AG04449 (cell line): ENCODE measurements at regions not wholly inside any gene's neighbourhood (a gene's known extent, or its start where the extent isn't known, plus 50 kb on each side); places are given as distances from the start of the nearest gene placed in this dataset.

Experiments
- CTCF ChIA-PET: fragments of 350-600 bp; formaldehyde crosslinking; extraction: SDS; loops from one replicate; lab custom pipeline; 2021; ENCODE audit warnings: antibody characterized with exemption; lab: Yijun Ruan, JAX
- POLR2A ChIA-PET: fragments of 400-600, 350-600 bp; formaldehyde crosslinking; extraction: SDS; loops from one replicate; lab custom pipeline; 2020; ENCODE audit warnings: antibody characterized with exemption, inconsistent platforms; lab: Yijun Ruan, JAX
- DNase-seq: peaks from one replicate; pipeline ENCODE4 v3.0.0-alpha.2; 2010; ENCODE audit warnings: low read depth, low spot score
- H3K4me3 ChIP-seq: 2 replicates; pipeline ENCODE4 v1.5.1; 2011; ENCODE audit warnings: low read depth, mild to moderate bottlenecking, control low read depth, low read length
- TF ChIP-seq, protein P1 (sequence below): IDR thresholded peaks from one replicate; pipeline ENCODE4 v1.5.1; 2011; ENCODE audit warnings: mild to moderate bottlenecking, moderate library complexity, low read length, control low read depth, inconsistent platforms; ENCODE audit not compliant: insufficient read depth; ENCODE audit errors: missing control alignments

DNA sequence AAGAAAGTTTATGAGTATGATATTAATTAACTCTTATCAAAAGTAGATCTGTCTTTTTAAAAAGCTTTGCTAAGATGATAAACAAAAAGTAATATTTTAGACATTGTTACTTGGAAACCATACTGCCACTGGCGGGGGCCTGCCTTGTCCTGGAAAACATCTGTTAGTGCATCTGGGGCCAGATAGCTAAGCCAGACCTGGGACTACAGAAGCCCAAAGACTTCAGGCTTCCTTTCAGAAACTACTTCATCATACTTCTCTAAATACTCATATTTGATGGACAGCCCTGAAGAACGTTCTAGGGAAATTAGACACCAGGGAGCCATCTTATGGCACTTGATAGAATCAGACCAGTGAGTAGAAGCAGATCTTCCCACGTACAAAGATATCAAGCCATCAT is 795.4 kb upstream of the SEMA6D start:
- POLR2A ChIA-PET, result no interaction called here
- TF ChIP-seq, protein P1, sequence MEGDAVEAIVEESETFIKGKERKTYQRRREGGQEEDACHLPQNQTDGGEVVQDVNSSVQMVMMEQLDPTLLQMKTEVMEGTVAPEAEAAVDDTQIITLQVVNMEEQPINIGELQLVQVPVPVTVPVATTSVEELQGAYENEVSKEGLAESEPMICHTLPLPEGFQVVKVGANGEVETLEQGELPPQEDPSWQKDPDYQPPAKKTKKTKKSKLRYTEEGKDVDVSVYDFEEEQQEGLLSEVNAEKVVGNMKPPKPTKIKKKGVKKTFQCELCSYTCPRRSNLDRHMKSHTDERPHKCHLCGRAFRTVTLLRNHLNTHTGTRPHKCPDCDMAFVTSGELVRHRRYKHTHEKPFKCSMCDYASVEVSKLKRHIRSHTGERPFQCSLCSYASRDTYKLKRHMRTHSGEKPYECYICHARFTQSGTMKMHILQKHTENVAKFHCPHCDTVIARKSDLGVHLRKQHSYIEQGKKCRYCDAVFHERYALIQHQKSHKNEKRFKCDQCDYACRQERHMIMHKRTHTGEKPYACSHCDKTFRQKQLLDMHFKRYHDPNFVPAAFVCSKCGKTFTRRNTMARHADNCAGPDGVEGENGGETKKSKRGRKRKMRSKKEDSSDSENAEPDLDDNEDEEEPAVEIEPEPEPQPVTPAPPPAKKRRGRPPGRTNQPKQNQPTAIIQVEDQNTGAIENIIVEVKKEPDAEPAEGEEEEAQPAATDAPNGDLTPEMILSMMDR, result no peak
- DNase-seq, result no peak
- CTCF ChIA-PET, result no interaction called here
- no peak overlapping the region for H3K4me3 ChIP-seq

DNA sequence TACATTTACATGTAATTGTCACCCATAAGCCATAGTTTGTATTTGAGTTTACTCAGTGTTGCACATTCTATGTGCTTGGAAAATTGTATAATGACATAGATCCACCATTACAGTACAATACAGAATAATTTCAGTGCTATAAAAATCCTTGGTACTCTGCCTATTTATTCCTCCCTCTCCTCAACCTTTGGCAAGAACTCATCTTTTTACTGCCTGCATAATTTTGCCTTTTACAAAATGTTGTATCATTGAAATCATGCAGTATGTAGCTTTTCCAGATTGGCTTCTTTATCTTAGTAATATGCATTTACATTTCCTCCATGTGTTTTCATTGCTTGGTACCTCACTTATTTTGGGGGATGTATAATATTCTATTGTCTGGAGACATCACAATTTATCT is 786.9 kb upstream of the SEMA6D start:
- H3K4me3 ChIP-seq, result no peak overlapping the region
- TF ChIP-seq, protein P1, result no peak
- CTCF ChIA-PET, result no interaction called here
- DNase-seq, result no peak
- POLR2A ChIA-PET, result no interaction called here

DNA sequence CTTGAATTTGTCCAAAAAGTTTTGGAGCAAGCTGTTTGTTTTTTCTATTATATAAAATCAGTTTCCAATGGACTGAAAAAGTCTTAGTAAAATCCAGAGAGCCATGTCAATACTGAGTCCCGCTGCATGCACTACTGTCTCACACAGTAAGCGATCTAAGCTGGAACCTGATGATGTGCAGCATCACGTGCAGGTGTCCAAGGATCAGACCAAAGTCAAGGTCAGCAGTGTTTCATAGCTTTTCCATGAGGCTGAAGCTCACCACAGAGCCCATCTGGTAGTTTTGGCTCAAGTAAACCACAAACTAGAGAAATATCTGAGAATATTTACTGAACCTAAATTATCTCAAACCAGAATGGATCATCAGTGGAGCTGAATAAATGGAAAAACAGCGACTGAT is 784.0 kb upstream of the SEMA6D start:
- TF ChIP-seq, protein P1, result no peak
- H3K4me3 ChIP-seq, result no peak overlapping the region
- DNase-seq, result no peak
- POLR2A ChIA-PET, result no interaction called here
- CTCF ChIA-PET, result no interaction called here

DNA sequence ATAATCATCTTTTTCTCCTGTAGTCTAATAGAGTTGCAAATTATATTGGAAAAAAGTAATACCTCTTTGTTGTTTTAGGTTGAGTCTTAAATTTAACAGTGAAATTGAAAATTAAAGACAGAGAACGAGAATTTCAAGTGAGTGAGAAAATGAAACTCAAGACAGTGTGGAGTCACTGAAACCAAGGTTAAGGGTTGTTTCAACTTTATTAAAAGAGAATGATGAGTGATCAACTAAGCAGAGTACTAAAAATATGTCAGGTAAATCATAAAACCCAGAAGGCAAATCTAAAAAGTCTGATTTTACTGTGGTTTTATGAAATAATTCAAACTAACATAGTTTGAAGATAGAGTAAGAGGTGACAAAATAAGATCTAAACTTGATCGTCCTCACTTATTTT is 782.5 kb upstream of the SEMA6D start:
- no peak for DNase-seq
- TF ChIP-seq, protein P1, result no peak
- POLR2A ChIA-PET, result no interaction called here
- no peak overlapping the region for H3K4me3 ChIP-seq
- CTCF ChIA-PET, result no interaction called here

DNA sequence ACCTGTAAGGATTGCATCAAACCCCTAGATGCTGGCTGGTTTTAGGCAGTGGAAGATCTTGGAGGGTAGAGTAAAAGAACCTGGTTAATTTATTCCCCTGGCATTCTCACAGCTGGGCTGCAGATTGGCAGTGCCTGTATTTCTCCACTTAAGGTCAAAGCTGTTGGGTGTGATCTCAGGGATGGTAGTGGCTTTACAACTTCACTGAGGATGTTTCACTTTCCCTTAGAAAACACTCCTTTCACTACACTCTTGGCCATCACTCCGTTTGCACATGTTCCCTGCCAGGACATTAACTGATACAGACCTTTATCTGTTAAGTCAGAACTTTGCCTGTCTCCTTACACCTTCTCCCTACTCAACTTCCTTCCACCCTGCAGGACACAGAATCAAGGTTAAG is 779.1 kb upstream of the SEMA6D start:
- no peak for DNase-seq
- H3K4me3 ChIP-seq, result no peak overlapping the region
- TF ChIP-seq, protein P1, result no peak
- POLR2A ChIA-PET, result no interaction called here
- CTCF ChIA-PET, result no interaction called here

DNA sequence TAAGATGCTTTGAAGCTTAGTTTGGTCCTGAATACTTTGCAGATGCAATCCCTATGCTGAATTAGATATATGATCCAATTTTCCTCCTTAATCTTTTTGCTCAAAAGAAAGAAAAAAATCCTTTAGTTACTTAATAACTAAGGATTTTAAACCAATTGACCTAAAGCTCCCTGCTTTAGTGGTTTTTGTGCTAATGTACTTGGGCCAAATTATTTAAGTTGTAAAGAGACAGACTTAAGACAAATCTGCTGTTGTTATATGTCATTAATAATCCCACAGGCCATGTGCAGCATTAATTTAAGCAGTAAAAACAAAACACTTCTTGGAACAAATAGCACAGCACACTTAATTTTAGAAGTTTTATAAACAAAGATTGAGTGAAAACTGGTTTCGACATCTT is 776.1 kb upstream of the SEMA6D start:
- TF ChIP-seq, protein P1, result no peak
- ChIA-PET POLR2A (no interaction called here), CTCF (no interaction called here)
- DNase-seq, result no peak
- no peak overlapping the region for H3K4me3 ChIP-seq
